Cerebellar cortex (tissue), 1 donor: ENCODE measurements at regions not wholly inside any gene's neighbourhood (a gene's known extent, or its start where the extent isn't known, plus 50 kb on each side); places are given as distances from the start of the nearest gene placed in this dataset.

Experiments
- DNase-seq: peaks from one replicate; pipeline ENCODE4 v3.0.0-alpha.2; 2015; ENCODE audit warnings: low spot score

DNA sequence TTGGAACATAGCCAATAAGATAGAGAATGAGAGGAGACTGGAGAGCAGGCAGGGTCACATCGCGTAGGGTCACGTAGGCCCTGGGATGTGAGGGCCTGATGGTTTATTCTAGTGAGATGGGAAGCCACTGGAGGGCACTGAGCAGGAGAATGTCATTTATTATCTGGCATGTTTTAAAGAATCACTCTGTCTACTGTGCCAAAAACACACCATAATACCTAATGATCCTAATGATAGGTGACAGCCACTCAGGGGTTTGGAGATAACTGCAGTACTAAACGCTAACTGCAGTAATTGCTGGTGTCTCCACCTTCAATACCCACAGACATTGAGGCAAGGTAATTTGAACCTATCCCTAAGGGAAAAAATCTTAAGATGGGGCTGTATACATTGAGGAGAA lies 185.4 kb downstream of the TTLL7 start:
- peak; percentile 74 for DNase-seq

DNA sequence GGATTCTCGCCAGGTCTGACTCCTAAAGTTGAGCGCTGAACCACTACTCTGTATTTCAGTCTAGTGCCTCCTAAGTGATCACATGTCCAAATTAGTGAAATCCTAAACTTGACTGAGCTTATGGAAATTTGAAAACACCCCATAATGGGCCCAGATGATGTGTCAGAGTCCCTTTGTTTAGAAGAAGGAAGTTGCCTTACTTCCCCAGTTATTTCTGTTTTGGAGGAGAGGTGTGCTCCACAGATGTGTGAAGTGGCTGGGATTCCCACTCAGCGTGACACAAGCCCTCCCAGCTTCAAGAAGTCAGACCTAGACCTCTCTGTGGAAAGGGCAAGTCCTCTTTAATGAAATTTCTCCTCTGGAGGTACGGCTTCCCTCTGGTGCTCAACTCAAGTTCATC lies 188.8 kb downstream of the TTLL7 start:
- DNase-seq = no peak

DNA sequence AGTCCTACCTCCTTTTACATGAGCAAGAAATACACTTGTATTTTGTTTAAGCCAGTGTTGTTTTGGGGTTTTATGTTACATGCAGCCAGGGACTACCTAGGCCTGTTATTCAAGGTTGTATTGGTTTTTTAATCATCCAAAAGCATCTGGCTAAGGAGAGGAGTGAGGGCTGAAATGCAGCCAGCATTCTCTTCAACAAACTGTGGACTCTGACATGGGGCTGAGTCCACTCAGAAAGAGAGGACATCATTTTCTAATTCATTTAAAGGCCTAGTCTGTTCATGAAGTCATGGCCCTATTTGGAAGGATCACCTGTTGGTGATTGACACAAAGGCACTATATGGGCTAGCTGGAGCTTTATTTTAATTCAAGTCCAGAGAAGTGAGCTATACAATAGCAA lies 190.4 kb downstream of the TTLL7 start:
- DNase-seq = no peak

DNA sequence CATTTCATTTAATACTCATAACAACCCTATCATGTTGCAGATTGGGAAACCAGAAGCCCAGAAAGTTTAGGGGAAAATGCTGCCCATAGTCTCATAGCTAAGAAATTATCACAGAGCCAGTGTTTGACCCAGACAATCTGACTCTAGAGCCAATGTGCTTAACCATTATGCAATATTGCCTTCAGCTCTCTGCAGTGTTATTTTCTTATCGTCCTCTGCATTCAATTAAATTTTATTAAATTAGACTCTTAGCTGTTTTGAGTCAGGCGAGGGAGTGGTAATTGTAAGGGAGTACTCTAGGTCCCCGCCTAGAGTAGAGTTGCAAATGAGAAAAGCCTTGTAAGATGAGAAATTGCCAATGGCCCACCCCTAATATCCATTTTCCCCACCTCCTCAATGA lies 191.1 kb downstream of the TTLL7 start:
- no peak for DNase-seq

DNA sequence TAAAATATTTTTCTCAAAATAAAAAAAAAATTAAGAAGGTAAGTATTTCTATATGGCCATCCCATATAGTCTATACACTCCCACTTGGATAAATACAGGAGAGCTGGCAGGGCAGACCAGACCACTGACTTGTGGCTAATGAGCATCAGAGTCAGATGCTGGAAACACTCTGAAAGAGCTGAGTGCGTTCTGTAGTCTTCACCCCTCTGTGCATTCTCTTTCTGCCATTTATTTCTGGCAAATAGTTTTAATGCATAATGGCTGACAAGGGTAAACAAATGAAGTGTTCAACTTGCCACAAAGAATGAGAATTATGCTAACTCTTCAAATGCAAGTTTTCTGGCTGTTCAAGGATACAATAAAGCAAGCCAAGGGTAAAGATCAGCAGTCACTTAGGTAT lies 191.7 kb downstream of the TTLL7 start:
- no peak for DNase-seq

DNA sequence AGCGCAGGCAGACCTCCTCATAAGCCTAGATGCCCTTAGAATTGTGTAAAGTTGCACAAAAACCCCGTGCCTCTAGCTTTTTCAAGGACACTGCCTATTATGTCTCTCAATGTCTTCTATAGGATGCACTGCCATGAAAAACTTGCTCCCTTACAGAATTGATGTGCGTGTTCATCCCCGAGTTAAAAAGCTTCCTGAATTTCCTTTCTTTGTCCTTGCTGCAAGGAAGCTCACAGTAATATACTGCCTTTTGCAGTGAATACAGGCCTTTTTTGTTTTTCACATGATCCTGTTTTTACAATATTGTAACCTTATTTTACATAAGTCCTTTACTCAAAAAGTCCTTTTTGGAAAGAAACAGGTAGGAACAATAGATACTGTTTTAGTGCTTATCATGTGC lies 193.0 kb downstream of the TTLL7 start:
- no peak for DNase-seq

DNA sequence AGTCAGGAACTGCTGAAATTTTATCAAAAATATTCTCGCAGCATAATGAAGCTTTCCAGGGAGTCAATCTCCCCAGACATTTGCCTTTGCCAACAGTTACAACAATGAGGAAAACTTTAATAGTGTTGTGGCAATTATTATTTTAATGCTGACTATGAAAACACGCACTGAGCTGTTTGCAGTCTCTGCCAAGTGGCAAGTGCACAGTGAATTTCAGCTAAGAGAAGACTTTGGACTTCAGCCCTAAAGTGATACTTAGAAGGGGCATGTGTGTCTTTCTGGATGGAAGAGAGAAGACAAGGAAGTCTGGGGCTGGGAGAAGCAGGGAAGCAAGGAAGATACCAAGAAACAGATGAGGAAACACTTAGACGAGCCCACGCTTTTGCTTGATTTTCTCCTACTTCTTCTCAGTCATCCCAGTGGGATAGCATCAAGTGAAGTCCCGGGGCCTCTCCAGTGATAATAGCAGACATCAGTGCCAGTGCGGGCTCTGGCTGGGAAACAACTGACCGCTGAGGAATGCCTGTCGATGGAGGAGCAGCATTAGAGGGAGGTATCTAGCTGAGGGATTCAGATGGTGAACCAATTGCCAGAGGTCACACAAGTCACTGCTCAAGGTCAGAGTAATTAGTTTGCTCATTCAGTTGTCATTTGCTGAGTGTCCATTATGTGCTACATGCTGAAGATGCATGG lies 196.3 kb downstream of the TTLL7 start:
- no peak for DNase-seq

DNA sequence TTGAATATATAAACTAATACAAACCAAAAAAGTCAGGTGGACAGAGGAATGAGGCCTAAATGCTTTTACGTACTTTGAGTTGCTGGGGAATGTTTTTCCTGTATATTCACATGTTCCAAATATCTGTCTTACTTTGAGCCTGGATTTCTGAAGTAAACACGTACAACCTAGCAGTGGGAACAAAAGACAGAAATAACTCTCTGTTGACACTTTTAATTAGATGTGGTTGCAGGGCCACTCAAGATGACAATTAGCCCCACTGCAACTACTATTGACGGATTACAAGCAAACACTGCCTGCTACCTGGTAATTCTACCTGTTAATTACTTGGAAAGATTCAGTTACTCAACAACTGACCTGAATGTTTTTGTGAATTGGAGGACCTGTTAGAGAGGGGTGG lies 196.9 kb downstream of the TTLL7 start:
- no peak for DNase-seq

DNA sequence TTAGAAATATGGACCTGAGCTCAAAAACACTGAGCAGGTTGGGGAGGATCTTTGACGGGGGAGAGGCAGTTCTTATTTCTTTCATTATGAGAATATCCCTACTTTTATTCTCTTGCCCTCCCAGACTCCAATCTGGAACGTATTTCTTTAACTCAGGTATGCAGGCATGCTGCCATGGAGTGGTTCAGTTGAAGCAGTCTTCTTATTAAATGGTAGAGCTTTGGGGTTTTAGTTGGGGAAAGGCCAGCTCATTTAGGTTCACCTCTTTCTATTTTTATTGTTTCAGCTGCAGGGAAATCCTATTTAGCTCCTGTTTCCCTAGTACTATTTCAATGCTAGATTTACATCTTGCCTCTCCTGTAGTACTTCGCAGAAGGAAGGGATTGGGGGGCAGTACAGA lies 198.9 kb downstream of the TTLL7 start:
- no peak for DNase-seq

DNA sequence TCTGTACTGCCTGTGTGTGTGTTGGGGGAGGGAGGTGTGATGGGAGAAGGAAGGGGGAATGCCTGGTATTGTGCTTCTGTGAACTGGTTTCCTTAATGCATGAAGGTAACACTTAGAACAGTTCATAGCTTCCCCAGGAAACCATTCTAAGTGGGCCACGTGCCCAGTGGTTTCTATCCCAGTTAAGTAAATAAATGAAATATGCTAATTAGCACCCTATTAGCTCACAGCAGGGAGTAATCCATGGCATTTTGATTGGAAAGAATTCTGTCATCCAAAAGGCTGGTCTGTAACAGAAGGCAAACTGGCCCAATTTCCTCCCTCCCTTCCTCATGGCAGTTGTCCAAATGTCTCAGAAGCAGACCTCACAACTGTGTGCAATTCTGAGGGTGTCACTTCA lies 199.3 kb downstream of the TTLL7 start:
- DNase-seq = peak; percentile 37

DNA sequence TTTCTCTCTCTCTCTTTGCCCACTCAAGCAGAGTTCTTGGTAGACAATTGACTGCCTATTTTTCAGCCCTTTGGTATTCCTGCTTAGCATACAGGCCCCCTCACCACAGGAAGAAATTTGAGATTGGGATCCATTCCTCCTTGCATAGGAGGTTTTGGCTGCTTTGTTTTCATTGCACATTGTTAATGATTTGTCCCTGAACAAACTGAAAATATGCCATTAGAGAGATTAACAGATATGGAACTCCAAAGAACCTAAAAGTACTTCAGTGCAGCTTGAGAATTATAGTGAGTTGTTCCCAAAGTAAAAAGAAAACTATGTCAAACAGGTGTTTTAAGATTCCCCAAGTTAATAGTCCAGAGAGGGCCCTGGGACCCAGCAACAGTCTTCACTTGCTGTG lies 200.0 kb downstream of the TTLL7 start:
- DNase-seq = no peak

DNA sequence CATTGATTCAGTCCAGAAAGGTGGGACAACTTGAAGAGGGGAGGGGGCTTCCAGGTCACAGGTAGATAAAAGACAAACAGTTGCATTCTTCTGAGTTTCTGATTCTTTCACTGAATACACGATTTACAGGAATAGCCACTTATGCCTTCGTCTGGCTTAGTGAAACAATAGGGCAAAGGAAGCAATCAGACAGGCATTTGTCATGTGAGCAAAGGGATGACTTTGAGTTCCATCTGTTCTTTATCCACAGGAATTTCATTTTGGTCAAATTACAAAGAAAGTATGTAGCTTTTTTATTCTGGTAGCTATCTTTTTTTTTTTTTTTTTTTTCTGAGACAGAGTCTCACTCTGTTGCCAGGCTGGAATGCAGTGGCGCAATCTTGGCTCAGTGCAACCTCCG lies 202.5 kb downstream of the TTLL7 start:
- DNase-seq = no peak

DNA sequence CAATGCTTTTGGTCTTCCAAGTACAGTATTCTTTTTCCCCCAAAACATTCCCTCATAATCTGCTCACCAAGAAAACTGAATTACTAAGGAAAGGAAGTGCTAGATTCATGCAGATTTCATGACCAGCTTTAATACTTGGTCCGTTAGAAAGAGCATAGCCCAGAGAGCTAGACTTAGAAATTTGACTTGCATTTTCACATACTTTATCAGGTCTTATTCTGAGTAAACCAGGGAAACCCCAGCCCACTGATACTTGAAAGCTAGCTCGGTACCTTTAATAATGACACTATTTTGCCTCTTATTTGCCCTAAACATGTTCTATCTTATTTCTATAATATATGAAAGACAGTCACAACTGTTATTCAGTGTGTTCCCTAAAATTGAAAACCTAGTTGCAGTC lies 204.5 kb downstream of the TTLL7 start:
- DNase-seq = no peak

DNA sequence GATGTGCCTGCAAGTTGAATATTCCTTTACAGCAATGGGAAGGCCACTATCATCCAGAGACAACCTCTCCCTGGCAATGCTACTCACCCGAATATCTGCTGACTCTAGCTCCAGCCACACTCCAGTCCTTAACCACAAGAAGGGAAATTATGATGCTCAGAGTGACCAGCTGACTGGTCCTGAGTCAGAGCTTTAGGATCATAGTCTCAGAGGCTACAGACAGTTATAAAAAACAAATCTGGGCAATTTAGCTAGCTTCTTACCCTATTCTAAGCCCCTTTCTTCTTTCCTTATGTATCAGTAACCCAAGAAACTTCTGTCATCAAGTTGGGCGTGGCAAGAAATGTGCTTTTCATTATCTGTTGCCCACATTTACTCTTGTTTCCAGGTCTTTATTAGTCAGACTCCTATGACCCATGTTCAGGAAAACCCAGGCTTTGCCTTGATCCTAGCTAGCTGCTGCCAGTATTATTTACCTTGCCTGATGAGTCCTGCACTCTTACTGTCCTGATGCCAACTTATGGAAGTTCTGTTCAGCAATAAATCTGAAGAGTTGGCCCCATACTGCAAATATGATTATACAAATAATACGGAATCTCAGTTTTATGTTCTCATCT lies 207.0 kb downstream of the TTLL7 start:
- DNase-seq = no peak

DNA sequence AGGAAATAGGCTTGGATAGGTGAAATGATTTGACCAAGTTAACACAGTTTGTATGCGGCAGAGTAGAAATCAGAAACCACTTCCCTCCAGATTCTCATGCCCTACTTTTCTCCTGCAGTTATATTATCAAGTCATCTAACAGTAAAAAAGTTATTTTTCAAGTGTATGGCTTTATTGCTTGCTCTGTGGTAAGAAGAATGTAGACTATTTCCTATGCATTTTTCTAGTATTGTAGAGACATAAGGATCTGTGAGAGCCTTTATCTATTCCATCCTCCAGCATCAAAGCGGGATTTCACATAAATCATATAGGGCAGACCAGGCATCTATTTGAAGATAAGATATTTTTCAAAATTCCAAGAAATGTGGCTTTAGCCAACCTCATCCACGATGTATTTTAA lies 208.5 kb downstream of the TTLL7 start:
- DNase-seq = no peak

DNA sequence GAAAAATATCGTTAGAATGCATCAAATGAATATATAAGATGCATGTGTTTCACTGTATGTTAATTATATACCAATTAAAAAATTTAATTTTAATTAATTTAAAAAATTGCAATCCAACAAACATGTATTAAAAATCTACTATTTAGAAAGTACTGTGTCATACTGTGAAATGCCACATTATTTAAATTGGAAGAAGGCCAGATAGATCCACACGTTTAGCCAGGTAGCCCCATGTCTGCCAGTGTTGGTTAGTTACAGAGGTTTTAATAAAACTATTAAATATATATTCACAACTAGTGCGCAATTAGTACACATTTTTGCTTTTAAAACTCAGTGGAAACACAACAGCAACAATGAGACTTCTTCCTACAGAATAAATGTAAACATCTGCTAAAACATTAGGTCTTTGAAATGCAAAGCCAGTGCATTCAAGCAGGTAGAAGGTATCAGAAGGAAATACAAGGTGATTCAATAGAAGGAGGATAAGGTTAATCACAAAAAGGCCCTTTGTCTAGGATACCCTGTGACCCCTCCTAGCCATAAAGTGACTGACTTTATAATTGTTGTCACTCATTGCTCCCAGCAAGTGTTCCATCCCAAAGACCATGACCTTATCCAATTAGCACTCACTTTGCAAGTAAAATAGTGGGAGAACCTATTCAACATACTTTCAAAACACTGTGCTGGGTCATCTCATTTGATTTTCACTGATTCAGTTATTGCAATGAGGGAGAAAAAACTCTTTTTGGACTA lies 211.5 kb downstream of the TTLL7 start:
- DNase-seq = no peak

DNA sequence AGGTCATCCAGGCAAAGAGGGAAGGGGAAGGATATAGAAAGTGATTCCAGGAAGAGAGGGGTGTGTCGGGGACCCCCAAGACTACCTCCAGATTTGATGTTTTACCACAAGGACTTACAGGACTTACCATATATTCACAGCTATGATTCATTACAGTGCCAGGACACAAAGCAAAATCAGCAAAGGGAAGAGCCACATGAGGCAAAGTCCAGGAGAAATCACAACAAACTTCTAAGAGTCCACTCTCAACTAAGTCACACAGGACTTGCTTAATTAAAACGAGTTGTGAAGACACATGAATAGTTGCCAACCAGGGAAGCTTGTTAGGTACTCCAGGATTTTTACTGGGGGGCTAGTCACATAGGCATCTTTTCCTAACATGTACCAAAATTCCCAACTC lies 217.3 kb downstream of the TTLL7 start:
- DNase-seq = no peak

DNA sequence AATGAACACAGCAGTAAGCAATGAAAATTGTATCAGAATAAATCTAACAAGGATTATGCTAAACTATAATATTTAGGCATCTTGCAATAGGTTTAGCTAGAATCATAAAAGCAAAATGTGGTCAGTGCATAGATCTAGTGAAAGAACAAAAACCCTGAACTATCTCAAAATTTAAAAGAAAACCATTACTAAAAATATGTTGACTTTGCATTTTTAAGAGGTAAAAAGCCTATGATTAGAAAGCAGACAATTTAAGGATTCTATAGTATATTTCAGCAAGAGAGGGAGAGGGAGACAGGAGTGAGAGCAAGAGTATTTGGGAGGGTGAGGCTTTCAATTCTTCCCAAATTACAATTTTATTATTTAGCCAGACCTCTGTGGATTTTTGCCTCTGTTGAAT lies 219.4 kb downstream of the TTLL7 start:
- DNase-seq = no peak

DNA sequence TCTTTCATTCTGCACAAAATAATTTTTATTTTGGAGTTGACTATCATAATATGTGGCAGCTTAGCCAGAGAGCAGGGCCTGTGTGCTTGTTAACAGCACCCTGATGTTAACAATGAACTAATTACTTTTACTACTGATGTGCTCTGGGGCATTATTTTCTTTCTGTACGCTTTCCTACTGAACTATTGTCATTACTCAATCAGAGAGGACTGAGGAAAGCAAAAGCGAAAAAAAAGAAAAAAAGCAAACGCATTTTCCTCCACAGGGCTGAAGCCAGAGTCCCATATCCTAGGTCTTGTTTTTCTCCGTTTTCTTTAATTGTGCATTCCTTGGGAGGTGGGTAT lies 221.2 kb downstream of the TTLL7 start:
- DNase-seq = no peak

DNA sequence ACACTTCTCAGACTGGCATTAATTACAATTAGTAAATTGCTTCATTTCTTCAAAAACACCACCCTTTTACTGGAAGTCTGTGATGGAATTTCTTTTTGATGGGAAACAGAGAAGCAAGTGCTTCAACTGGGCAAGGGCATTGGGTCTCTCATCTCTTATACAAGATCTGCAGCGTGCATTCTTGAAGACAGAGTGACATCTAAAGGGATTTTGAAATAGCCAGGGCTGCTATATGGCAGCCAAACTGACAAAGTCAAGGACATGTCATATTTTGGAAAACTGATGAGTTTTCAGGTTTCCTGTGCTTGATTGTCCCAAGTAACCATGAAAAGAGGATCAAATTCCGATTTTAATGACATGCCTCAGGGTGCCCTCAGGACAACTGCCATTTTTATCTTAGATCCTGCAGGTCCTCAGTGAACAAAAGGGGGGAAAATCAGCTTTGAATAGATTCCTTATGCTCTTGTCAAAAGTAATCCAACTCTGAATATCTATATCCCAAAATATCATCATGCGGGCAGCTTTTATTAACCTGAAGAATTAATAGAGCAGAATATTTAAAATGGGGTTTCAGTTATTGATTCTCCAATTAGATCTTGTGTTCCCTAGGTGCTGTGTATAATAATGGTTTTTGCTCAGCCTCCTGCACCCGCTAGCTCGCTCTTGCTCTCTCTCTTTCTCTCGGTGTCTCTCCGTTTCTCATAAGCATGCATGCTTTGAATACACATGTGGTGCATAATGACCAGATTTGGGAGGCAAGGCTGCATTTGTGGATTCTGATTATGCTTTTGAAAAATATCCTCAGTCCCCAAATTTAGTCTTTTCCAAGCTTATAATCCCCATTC lies 221.8 kb downstream of the TTLL7 start:
- DNase-seq = no peak

DNA sequence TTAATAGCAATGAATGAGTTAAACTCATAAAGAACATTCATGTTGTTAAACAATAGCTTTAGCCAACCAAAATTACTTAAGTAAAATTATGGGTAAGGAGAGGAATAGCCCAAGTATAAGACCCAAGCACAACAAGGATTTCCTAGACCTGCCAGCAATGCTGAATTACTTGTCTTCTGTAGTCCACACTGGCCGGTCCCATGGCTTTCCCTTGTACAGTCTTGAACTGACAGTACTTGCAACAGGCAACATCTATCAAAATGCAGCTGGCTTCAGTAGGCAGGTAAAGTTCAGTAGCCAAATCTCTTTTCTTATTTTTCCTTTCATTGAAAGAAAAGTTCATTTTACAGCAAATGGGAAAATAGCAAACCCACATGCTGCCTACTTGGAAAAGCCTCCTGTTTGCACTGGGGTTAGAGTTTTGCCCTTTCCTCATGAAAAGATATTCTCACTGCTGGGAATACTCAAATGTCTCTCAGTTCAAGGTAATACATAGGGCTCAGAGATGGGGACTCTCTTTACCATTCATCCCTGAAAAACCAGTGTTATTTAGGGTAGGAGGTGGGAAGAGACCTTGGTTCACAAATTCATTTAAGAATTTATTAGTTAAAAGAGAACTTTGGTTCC lies 222.8 kb downstream of the TTLL7 start:
- DNase-seq = no peak

DNA sequence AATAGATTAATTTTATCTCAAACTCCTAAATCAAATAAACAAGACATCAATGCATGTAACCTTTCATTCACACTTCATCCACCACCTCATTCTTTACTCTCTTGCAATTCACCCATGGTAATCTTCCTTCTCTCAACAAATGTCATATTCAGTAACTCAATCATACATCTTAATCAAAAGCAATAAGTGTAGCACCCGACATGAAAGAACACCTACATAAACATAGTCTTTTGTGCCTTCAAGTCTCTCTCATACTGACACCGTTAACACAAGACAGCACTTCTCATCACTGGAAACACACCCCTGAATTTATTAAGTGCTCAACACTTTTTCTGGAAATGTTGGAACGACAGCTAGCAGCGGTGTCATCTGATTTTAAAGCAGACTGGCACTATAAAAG lies 225.9 kb downstream of the TTLL7 start:
- no peak for DNase-seq
